ENCODE measurements at regions not wholly inside any gene's neighbourhood (a gene's known extent, or its start where the extent isn't known, plus 50 kb on each side); places are given as distances from the start of the nearest gene placed in this dataset.

GRCh38 chr3:159787794-159788205, 200.8 kb upstream of the IL12A start:
- no peak for TF ChIP-seq CTCF (IDR thresholded peaks at IDR 0.05)
- TF ChIP-seq POLR2A (IDR thresholded peaks at IDR 0.05), result no peak
